Loucy (cell line): ENCODE measurements at regions not wholly inside any gene's neighbourhood (a gene's known extent, or its start where the extent isn't known, plus 50 kb on each side); places are given as distances from the start of the nearest gene placed in this dataset.
"Not testable (repeated sequence)": the region's sequence is repeated elsewhere in the genome, so short reads cannot be mapped to it uniquely, and the experiment has no call there.

ENCODE experiments used
- EZH2phosphoT487 ChIP-seq: fragments of 200-600 bp; IDR thresholded peaks from 2 replicates; pipeline ENCODE4 v1.6.1; 2018; ENCODE audit warnings: antibody characterized with exemption, mild to moderate bottlenecking, moderate library complexity, borderline replicate concordance
- TF ChIP-seq, protein P1 (sequence below): fragments of 200-600 bp; sonication (generic); conservative IDR thresholded peaks from 2 replicates; pipeline ENCODE4 v1.5.1; 2014; ENCODE audit warnings: mild to moderate bottlenecking, antibody characterized with exemption, low read length

DNA sequence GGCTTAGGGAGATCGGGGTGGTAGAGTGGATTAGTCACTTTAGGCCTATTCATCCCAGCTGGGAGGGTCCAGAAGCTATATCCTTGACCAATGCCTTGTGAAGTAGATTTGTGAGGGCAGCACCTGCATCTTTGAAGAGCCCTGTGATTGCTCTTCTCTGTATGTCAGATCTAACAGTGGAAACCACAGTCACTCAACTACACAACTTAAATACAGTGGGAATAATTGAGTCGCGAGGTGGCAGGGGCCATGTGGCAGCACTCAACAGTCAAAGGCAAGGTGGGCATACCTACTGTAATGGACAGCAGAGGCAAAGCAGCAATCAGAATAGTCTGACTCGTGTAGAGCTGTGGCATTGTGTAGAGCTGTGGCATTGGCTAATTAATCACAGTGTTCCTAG is 202.1 kb upstream of the KIF2A start:
- TF ChIP-seq, protein P1, sequence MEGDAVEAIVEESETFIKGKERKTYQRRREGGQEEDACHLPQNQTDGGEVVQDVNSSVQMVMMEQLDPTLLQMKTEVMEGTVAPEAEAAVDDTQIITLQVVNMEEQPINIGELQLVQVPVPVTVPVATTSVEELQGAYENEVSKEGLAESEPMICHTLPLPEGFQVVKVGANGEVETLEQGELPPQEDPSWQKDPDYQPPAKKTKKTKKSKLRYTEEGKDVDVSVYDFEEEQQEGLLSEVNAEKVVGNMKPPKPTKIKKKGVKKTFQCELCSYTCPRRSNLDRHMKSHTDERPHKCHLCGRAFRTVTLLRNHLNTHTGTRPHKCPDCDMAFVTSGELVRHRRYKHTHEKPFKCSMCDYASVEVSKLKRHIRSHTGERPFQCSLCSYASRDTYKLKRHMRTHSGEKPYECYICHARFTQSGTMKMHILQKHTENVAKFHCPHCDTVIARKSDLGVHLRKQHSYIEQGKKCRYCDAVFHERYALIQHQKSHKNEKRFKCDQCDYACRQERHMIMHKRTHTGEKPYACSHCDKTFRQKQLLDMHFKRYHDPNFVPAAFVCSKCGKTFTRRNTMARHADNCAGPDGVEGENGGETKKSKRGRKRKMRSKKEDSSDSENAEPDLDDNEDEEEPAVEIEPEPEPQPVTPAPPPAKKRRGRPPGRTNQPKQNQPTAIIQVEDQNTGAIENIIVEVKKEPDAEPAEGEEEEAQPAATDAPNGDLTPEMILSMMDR, result not testable (repeated sequence)
- not testable (repeated sequence) for TF ChIP-seq EZH2phosphoT487
